GM18909 (cell line): ENCODE measurements at regions not wholly inside any gene's neighbourhood (a gene's known extent, or its start where the extent isn't known, plus 50 kb on each side); places are given as distances from the start of the nearest gene placed in this dataset.
"Not testable (repeated sequence)": the region's sequence is repeated elsewhere in the genome, so short reads cannot be mapped to it uniquely, and the experiment has no call there.

ENCODE experiments used
- ATAC-seq: cut with Tn5 transposase; IDR thresholded peaks from one replicate; pipeline ENCODE4 v1.9.1; 2021; ENCODE audit warnings: mild to moderate bottlenecking; ENCODE audit not compliant: unreplicated experiment, poor library complexity

DNA sequence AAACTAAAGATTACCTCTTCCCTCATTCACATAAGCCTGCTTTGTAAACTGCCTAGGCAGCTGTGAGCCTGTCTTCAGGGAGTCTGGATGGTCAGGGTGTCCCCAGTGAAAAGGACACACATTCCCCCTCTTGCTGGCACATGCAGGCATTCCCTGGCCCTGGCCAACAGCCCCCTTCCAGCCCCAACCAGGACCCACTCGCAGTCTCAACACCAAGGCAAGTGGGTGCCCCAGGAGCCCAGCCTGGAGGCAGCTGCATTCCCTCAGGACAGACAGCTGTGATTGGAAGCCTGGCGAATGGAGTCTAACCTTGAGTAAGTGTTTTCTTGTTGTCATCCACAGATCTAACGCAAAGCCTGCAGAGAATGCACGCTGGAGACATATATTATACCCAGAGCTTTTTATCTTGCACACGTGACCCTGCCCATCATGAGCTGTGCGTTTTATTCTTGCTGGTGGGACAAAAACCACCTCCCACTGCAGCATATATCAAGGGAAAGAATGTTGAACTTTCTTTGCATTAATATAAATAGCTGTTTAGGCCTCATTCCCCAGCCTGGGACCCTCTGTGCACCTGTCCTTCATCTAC is 95.0 kb upstream of the LHX1 start:
- no peak for ATAC-seq

DNA sequence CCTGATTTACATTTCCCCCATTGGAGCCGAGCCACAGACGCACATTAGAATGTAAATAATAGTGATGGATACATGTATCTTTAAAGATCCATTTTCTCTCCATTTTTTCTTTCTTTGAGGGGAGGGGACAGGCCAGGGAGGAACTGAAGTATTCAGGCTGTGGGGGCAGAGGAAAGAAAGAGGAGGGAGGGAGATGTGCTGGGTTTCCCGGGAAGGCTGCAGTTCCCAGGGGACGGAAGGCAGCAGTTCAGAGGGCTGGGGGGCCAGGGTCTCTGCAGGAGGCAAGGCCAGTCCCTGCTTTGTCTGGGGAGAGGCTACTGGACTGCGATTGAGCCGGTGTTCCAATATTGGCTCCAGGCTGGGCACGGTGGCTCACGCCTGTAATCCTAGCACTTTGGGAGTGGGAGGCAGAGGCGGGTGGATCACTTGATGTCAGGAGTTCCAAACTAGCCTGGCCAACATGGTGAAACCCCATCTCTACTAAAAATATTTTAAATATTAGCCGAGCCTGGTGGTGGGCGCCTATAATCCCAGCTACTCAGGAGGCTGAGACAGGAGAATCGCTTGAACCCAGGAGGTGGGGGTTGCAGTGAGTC is 94.2 kb upstream of the LHX1 start:
- no peak for ATAC-seq

DNA sequence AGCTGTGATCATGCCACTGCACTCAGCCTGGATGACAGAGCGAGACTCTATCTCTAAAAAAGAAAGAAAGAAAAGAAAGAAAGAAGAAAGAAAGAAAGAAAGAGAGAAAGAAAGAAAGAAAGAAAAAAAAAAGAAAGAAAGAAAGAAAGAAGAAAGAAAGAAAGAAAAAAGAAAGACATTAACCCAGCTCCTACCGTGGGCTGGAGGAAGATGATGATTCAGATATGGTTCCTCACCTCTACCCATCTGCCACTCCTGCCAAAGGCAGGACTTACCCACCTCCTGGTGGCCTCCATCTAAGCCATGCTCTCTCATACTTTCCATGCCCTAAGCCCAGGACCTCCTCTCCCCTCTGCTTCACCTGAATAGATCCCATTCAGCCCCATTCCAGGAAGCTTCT is 93.3 kb upstream of the LHX1 start:
- ATAC-seq, result no peak

DNA sequence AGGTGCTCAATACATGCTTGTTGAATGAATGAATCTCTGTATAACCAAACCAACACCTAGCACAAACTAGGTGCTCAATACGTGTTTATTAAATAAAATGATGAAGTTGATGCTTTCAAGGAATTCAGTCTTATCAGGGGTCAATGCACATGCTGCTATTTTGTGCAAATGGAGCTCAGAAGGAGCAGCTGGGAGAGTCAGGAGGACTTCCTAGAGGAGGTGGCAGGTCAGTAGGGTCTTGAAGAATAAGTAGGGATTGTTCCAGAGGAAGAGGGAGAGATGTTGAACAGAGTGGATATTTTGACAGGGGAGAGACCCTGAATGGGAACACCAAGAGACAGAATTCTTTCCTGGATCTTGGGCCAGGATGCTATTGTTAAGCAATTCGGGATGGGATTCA is 92.7 kb upstream of the LHX1 start:
- no peak for ATAC-seq

DNA sequence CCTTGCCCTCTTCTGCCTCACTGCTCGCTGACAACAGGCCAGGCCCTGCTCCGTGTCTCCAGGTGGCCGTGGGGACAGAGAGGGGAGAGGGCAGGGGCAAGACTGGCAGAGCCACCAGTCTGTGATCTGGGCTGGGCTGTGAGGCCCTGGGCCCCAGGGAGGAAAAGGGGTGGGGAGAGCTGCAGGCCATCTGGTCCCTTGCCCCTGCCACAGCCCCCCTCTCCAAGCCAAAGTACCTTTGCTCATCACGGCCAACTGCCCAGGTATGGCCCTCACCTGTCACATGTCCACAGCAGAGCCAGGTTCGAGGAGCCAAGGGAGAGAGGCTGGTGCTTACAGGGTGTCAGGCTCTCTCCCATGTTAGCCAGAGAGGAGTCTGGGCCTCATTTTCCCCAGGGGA is 91.4 kb upstream of the LHX1 start:
- no peak for ATAC-seq

- no peak for ATAC-seq
These were observed 90.6 kb upstream of the LHX1 start for GRCh38 chr17:36846410-36847292.

- no peak for ATAC-seq
These were observed 89.0 kb upstream of the LHX1 start for GRCh38 chr17:36848008-36848902.

- not testable (repeated sequence) for ATAC-seq
These were observed 88.3 kb upstream of the LHX1 start for GRCh38 chr17:36849020-36849419.

- no peak for ATAC-seq
These were observed 87.4 kb upstream of the LHX1 start for GRCh38 chr17:36849871-36850348.

DNA sequence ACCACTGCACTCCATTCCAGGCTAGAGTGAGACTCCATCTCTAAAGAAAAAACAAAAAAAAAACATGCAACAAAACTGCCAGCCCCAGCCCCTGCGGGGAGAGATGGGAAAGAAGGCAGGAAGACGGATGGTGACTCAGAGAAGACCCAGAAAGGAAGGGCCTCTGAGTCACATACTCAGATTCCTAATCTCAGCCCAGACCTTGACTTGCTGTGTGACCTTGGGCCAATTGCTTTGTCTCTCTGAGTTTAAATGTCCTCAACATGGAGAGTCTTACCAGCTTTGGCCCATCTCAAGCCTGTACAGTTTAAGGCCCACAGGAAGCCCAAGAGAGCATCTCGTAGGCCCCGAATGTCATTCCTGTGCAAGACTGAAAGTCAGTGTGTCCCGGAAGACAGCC is 86.5 kb upstream of the LHX1 start:
- no peak for ATAC-seq

- ATAC-seq, result no peak
These were observed 86.0 kb upstream of the LHX1 start for GRCh38 chr17:36851250-36851649.

DNA sequence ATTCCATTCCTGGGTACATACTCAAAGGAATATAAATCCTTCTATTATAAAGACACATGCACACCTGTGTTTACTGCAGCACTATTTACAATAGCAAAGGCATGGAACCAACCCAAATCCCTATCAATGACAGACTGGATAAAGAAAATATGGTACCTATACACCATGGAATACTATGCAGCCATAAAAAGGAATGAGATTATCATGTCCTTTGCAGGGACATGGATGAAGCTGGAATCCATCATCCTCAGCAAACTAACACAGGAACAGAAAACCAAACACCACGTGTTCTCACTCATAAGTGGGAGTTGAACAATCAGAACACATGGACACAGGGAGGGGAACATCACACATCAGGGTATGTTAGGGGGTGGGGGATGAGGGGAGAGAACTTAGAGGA is 84.8 kb upstream of the LHX1 start:
- ATAC-seq, result not testable (repeated sequence)

GRCh38 chr17:36854982-36855381 is 82.3 kb upstream of the LHX1 start:
- ATAC-seq, result no peak

DNA sequence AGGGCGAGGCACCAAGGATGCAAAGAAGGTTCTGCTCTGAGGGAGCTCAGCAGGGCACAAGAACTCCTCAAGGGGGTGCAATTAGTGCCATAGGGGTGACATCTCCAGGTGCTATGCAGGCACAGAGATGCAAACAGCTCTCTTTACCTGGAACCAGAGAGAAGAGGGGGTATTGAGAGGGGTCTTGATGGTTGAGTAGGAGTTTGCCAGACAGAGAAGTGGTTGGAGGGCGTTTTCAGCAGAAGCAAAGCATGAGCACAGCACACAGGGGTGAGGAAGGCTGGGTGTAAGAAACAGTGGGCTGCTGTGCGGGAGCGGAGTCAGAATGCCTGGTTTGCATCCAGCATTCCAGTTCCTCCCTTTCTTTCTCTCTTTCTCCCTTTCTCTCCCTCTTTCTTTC is 81.8 kb upstream of the LHX1 start:
- no peak for ATAC-seq

- ATAC-seq, result no peak
These were observed 81.1 kb upstream of the LHX1 start for GRCh38 chr17:36856222-36856621.

GRCh38 chr17:36856903-36857381 is 80.3 kb upstream of the LHX1 start:
- no peak for ATAC-seq

DNA sequence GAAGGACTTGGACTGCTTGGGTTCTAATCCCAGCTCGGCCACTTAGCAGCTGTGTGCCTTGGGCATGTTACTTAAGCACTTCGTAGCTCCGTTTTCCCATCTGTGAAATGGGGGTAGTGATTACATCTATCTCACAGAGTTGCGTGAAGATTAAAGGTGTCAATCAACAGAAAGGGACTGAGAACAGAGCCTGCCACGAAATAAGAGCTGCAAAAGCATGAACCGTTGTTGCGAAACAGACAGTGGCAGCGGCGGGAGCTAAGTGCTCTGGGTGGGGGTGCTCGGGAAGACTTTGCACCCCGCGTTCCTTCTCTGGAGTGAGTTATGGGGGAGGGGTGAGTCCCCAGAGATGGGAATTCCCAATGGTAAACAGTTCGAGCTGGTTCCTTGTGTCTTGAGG is 79.6 kb upstream of the LHX1 start:
- ATAC-seq, result no peak

GRCh38 chr17:36858119-36859002 is 78.9 kb upstream of the LHX1 start:
- no peak for ATAC-seq

DNA sequence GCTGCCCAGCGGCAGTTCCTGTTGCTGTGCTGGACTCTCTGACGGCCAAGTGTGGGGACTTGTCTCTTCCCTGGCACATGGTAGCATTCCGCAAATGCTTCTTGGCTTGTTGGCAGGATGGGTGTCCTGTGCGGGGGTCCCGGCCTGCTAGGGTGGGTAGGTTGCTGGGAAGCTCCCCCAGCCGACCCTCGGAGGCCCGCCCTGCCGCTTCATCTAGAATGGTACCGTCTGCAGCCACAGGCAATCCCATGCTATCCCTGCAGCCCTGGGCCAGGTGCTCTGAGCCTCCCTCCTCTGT is 78.3 kb upstream of the LHX1 start:
- ATAC-seq, result no peak

DNA sequence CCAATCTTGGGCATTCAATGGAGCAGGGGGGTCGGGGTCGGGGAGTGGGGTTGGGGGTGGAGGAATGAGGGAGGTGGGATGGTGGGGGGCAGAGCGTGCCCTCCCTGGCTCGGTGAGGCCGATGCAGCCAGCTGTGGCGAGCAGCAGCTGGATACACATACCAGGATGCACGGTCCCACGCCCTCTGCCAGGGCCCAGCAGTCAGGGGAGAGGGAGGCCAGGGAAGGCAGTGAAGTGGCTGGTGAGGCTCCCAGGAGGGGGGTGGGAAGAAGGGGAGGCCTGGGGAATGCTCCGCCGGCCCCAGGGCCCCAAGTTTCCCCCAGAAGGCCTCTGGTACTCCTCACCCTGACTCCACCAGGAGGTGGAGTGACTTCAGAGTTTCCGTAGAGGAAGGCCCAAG is 77.6 kb upstream of the LHX1 start:
- no peak for ATAC-seq
